22Rv1 (cell line): ENCODE measurements at regions not wholly inside any gene's neighbourhood (a gene's known extent, or its start where the extent isn't known, plus 50 kb on each side); places are given as distances from the start of the nearest gene placed in this dataset.

Source experiments
- H3K27ac ChIP-seq: fragments of 450-650 bp; 2 replicates; pipeline ENCODE4 v1.5.1; 2017
- ZFX ChIP-seq: fragments of 450-650 bp; IDR thresholded peaks from 2 replicates; pipeline ENCODE4 v1.6.1; 2017; ENCODE audit warnings: antibody characterized with exemption, borderline replicate concordance
- TF ChIP-seq, protein P1 (sequence below): fragments of 450-650 bp; IDR thresholded peaks from 2 replicates; pipeline ENCODE4 v1.5.1; 2017; ENCODE audit warnings: mild to moderate bottlenecking

DNA sequence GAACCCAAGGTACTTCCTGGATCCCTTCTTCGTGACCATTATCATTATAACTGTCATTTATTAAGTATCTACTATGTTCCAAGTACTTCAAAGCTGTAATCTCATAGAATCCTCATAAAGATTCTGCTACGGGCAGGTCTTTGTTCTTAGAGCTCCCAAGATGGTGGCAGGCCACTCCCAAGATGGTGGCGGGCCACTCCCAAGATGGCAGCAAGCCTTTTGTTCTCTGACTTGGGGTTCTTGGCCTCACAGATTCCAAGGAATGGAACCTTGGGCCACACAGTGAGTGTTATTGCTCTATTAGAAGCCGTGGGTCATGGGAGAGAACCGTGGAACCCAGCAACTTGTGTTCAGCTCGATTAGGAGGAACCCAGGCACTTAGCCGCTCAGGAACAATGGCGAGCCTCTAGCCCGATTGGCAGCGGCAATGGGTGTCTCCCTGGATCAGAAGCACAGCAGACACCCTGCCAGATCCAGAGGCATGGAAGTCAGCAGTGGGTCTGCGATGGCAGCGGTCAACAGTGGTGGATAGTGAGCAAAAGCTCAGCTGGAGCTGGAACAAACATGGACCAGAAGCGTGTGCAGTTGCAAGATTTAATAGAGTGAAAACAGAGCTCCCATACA is 193.7 kb upstream of the BTG1 start:
- no peak for TF ChIP-seq ZFX
- TF ChIP-seq, protein P1, sequence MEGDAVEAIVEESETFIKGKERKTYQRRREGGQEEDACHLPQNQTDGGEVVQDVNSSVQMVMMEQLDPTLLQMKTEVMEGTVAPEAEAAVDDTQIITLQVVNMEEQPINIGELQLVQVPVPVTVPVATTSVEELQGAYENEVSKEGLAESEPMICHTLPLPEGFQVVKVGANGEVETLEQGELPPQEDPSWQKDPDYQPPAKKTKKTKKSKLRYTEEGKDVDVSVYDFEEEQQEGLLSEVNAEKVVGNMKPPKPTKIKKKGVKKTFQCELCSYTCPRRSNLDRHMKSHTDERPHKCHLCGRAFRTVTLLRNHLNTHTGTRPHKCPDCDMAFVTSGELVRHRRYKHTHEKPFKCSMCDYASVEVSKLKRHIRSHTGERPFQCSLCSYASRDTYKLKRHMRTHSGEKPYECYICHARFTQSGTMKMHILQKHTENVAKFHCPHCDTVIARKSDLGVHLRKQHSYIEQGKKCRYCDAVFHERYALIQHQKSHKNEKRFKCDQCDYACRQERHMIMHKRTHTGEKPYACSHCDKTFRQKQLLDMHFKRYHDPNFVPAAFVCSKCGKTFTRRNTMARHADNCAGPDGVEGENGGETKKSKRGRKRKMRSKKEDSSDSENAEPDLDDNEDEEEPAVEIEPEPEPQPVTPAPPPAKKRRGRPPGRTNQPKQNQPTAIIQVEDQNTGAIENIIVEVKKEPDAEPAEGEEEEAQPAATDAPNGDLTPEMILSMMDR, result no peak

DNA sequence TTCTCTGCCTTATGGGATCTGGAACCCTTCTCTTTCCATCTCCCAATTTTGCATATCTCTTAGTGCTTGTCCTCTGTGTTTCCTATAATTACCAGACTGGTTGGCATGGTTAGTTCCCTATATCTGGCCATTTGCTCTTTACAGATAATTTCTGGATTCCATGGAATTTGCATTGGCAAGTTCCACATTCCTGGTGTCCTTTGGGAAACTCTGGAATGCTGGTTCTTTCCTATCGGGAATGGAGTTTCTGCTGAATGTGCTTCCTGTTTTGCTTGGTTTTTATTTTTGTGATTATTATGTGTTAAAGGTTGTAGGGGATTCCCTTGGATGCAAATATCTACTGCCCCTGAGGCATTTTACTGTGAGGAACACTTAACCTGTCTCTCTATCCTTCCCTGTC is 193.0 kb upstream of the BTG1 start:
- no peak overlapping the region for H3K27ac ChIP-seq
- TF ChIP-seq, protein P1, result no peak
- TF ChIP-seq ZFX, result no peak

More for the DNA sequence above, 193.7 kb upstream of the BTG1 start:
- H3K27ac ChIP-seq, result no peak overlapping the region

DNA sequence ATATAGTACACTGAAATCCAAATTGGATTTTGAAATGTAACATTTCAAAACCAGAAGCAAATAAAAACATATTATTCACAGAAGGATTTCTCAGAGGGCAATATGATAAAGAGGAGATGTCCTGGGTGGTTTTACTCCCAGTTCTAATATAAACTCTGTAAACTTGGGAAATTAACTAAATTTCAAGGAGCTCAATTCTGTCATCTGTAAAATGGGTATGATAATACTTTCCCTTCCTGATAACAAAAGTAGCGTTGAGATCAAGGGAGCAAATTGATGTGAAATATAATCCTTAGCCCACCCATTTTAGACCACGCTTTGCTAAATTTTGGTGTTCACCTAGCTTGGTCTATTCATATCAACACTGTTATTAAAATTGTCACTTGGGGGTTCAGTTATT is 192.5 kb upstream of the BTG1 start:
- H3K27ac ChIP-seq, result no peak overlapping the region
- no peak for TF ChIP-seq ZFX
- TF ChIP-seq, protein P1, result no peak

DNA sequence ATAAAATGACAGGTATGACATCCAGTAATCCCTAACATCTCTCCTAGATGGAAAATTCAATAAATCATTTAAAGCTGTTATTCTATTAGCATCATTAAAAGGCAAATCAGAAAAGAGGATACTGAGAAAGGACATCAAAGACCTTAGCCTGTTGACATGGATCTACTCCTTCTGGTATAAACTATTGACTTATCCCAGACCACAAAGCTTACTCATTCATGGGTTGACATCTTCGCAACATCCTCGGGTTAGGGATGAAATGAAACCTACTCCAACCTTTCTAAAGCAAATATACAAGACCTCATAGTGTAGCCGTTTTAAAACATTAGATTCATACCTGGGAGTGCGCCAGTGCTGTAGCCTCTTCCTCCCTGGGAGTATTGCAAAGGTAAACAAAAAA is 191.5 kb upstream of the BTG1 start:
- H3K27ac ChIP-seq, result no peak overlapping the region
- TF ChIP-seq, protein P1, result no peak
- no peak for TF ChIP-seq ZFX

DNA sequence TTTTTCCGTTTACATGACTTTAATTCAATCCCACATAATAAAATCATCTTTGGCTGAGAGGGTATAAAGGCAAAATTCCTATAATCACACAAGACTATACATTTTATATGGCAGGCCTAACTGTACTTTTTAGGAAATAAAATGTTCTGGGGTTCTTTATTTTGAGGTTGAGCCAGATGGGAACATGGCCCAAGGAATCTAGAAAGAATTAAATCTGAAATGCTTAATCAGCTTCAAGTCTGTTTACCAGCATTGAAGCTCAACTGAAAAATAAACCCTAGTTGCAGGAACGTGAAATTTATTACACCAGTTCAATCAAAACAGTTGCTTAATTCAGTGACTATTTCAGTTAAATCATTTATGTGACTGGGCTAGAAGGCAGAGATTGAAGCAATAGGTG is 191.0 kb upstream of the BTG1 start:
- TF ChIP-seq, protein P1, result no peak
- TF ChIP-seq ZFX, result no peak
- H3K27ac ChIP-seq, result no peak overlapping the region

DNA sequence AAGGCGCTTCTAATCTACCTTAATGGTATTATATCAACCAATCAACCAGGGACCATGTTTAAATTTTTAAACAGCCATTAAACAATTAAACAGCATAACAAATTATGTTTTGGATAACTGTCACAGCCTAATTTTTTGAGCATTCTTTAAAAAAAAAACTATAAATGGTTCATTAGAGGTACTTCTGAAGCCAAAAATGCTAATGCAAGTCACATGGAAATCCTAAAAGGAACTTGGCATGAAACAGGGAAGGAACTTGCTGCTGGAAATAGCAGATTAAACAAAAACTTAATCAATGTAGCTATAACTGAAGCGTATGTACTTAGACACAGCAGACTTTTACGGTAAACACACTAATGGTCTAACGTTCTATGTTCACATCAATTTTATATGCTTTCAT is 190.2 kb upstream of the BTG1 start:
- TF ChIP-seq, protein P1, result no peak
- TF ChIP-seq ZFX, result no peak
- no peak overlapping the region for H3K27ac ChIP-seq

DNA sequence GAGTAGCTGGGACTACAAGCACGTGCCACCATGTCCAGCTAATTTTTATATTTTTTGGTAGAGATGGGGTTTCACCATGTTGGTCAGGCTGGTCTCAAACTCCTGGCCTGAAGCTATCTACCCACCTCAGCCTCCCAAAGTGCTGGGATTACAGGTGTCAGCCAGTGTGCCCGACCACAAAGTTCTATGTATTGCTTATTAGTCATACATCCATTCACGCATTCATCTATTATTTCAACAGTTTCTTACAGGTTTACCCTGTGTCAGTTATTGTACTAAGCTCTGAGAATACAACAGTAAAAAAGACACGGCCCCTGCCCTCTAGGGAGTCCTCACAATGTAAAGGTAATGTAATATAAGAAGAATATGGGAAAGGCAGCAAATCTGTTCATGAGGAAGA is 188.9 kb upstream of the BTG1 start:
- no peak overlapping the region for H3K27ac ChIP-seq
- TF ChIP-seq, protein P1, result no peak
- no peak for TF ChIP-seq ZFX
